HG03457 (cell line): ENCODE measurements at regions not wholly inside any gene's neighbourhood (a gene's known extent, or its start where the extent isn't known, plus 50 kb on each side); places are given as distances from the start of the nearest gene placed in this dataset.

Experiments
- ATAC-seq: cut with Tn5 transposase; IDR thresholded peaks from one replicate; pipeline ENCODE4 v1.9.1; 2021; ENCODE audit warnings: moderate number of reproducible peaks; ENCODE audit not compliant: unreplicated experiment

- no peak for ATAC-seq
Observed at GRCh38 chr10:105328503-105329133, 687.5 kb downstream of the SORCS3 start.
